Gastroesophageal sphincter (tissue), 4 donors: ENCODE measurements at regions not wholly inside any gene's neighbourhood (a gene's known extent, or its start where the extent isn't known, plus 50 kb on each side); places are given as distances from the start of the nearest gene placed in this dataset.
"Not testable (repeated sequence)": the region's sequence is repeated elsewhere in the genome, so short reads cannot be mapped to it uniquely, and the experiment has no call there.

Source experiments
- ATAC-seq: fragments of 150-250 bp; one replicate; pipeline ENCODE4 v1.9.1; 2016; ENCODE audit warnings: mild to moderate bottlenecking, moderate library complexity
- H3K27ac ChIP-seq, 4 donors: fragments of 200-600 bp; sonication (generic) in 3 of 4; 1 replicate in 3 of 4; 2 replicates in 1 of 4; pipeline ENCODE4 v1.5.1; 2016 to 2019
- H3K27me3 ChIP-seq: fragments of 200-600 bp; sonication (generic); one replicate; pipeline ENCODE4 v1.5.1; 2019
- H3K36me3 ChIP-seq, 2 donors: fragments of 200-600 bp; sonication (generic); one replicate each; pipeline ENCODE4 v1.5.1; 2019; ENCODE audit warnings: control low read depth in 1 of 2
- H3K4me1 ChIP-seq, 3 donors: fragments of 200-600 bp; sonication (generic); 1 replicate in 2 of 3; 2 replicates in 1 of 3; pipeline ENCODE4 v1.5.1; 2016 to 2019; ENCODE audit warnings: control low read depth in 2 of 3
- H3K4me3 ChIP-seq, 2 donors: fragments of 200-600 bp; sonication (generic); one replicate each; pipeline ENCODE4 v1.5.1; 2019; ENCODE audit warnings: mild to moderate bottlenecking in 1 of 2, moderate library complexity in 1 of 2
- H3K9me3 ChIP-seq, 3 donors: fragments of 200-600 bp; sonication (generic); one replicate each; pipeline ENCODE4 v1.5.1; 2017 to 2019; ENCODE audit warnings: control low read depth in 2 of 3
- EP300 ChIP-seq: sonication (generic); formaldehyde crosslinking; IDR thresholded peaks from one replicate; pipeline ENCODE4 v1.6.1; 2017; ENCODE audit warnings: antibody characterized with exemption, mild to moderate bottlenecking
- POLR2A ChIP-seq, 2 donors: fragments of 450-650 bp; IDR thresholded peaks; one replicate each; pipeline ENCODE4 v1.6.1; 2017; ENCODE audit warnings: antibody characterized with exemption in 2 of 2, mild to moderate bottlenecking in 2 of 2, moderate library complexity in 1 of 2
- POLR2AphosphoS5 ChIP-seq: sonication (generic); formaldehyde crosslinking; IDR thresholded peaks from one replicate; pipeline ENCODE4 v1.6.1; 2017; ENCODE audit warnings: antibody characterized with exemption
- WGBS, 2 donors: methylation state at CpG; one replicate each; pipeline ENCODE4 v1.1.5; 2018; ENCODE audit warnings: low coverage in 1 of 2; 5-methylcytosine and 5-hydroxymethylcytosine counted together
- TF ChIP-seq, protein P1 (sequence below), 4 experiments: fragments of 200-600 bp in 2 of 4; fragments of 450-650 bp in 2 of 4; sonication (generic) in 1 of 4; IDR thresholded peaks; one replicate each; pipeline ENCODE4 v1.5.1; 2017 to 2019; ENCODE audit warnings: antibody characterized with exemption in 4 of 4, mild to moderate bottlenecking in 2 of 4, moderate library complexity in 2 of 4

DNA sequence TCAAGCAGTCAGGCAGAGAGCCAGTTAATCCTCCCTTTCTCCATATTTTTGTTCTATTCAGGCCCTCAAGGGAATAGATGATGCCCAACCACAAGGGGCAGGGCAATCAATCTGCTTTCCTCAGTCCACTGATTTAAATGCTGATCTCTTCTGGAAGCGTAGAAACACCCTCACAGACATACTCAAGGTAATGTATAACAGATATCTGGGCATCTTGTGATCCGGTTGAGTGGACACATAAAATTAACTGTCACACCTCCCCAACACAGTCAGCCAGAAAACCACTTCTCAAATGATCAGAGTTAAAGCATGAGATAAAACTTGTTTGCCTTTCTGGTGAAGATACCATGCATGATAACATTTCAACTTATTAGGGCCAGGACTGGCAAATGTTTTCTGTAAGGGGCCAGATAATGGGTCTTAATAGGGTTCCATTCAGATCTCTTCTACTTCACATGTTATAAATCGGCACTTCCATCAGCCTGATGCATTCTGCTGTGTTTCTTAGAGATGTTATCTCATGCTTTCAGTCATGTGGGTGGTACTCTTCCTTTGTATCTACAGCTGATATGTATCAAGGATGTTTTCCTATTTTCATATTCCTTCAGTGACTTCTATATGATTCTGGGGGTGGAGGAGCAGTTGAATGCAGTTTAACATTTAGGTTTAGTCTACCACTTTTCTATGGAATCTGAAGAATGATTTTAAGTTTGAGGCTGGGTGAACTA lies 58.9 kb upstream of the CNTLN start:
- no peaks in the 10 kb centered on the region for H3K36me3 ChIP-seq
- no peak for ATAC-seq
- H3K9me3 ChIP-seq, result no peaks in the 10 kb centered on the region
- H3K27me3 ChIP-seq, result no peaks in the 10 kb centered on the region
- H3K4me1 ChIP-seq, result no peaks in the 10 kb centered on the region
- TF ChIP-seq POLR2A (IDR thresholded peaks at IDR 0.05), result no peak
- TF ChIP-seq POLR2AphosphoS5, result no peak
- no peak for TF ChIP-seq EP300
- TF ChIP-seq, protein P1, sequence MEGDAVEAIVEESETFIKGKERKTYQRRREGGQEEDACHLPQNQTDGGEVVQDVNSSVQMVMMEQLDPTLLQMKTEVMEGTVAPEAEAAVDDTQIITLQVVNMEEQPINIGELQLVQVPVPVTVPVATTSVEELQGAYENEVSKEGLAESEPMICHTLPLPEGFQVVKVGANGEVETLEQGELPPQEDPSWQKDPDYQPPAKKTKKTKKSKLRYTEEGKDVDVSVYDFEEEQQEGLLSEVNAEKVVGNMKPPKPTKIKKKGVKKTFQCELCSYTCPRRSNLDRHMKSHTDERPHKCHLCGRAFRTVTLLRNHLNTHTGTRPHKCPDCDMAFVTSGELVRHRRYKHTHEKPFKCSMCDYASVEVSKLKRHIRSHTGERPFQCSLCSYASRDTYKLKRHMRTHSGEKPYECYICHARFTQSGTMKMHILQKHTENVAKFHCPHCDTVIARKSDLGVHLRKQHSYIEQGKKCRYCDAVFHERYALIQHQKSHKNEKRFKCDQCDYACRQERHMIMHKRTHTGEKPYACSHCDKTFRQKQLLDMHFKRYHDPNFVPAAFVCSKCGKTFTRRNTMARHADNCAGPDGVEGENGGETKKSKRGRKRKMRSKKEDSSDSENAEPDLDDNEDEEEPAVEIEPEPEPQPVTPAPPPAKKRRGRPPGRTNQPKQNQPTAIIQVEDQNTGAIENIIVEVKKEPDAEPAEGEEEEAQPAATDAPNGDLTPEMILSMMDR (IDR thresholded peaks at IDR 0.05), result no peak
- 66 to 90% methylated on average over 3 of the region's 3 CpGs for WGBS, 2 donors
- no peak overlapping the region for H3K27ac ChIP-seq
- no peak overlapping the region for H3K4me3 ChIP-seq

DNA sequence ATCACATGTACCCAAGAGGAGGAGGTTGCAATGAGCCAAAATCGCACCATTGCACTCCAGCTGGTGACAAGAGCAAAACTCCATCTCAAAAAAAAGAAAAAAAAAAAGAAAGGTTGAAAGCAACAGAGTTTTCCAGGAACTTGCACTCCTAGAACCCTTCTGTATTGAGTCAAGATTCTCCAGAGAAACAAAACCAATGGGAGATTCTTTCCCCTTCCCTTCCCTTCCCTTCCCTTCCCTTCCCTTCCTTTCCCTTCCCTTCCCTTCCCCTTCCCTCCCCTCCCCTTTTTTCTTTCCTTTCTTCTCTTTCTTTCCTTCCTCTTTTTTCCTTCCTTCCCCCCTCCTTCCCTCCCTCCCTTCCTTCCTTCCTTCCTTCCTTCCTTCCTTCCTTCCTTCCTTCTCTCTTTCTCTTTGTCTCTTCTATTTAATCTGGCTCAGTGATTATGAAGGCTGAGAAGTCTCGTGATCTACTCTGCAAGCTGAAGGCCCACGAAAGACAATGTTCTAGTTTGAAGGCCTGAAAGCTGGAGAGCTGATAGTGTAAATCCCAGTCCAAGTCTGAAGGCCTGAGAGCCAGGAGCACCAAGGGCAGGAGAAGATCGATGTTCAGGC lies 59.6 kb upstream of the CNTLN start:
- TF ChIP-seq POLR2AphosphoS5, result no peak
- TF ChIP-seq, protein P1 (IDR thresholded peaks at IDR 0.05), result no peak
- TF ChIP-seq EP300, result no peak
- no peak for TF ChIP-seq POLR2A (IDR thresholded peaks at IDR 0.05)
- Histone ChIP-seq H3K36me3 (no peaks in the 10 kb centered on the region), H3K4me1 (no peaks in the 10 kb centered on the region), H3K27me3 (no peaks in the 10 kb centered on the region), H3K27ac (no peak overlapping the region), H3K9me3 (no peaks in the 10 kb centered on the region), H3K4me3 (no peak overlapping the region)
- 78 to 80% methylated on average over 1 to 2 of the region's 4 CpGs for WGBS, 2 donors
- no peak for ATAC-seq

DNA sequence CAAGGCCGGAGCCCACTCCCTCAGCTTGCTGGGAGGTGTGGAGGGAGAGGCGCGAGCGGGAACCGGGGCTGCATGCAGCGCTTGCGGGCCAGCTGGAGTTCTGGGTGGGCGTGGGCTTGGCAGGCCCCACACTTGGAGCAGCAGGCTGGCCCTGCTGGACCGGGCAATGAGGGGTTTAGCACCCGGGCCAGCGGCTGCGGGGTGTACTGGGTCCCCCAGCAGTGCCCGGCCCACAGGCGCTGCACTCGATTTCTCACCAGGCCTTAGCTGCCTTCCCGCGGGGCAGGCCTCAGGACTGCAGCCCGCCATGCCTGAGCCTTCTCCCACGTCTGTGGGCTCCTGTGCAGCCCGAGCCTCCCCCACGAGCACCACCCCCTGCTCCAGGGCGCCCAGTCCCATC lies 62.3 kb upstream of the CNTLN start:
- not testable (repeated sequence) for H3K4me3 ChIP-seq, H3K27me3 ChIP-seq, H3K9me3 ChIP-seq, ATAC-seq, H3K4me1 ChIP-seq, H3K36me3 ChIP-seq, H3K27ac ChIP-seq
- WGBS, 2 donors, result 100% methylated on average over 1 of the region's 22 CpGs; no CpG with 5 or more reads in 1 of the 2 donors

GRCh38 chr9:17068671-17069070 lies 66.2 kb upstream of the CNTLN start:
- WGBS, 2 donors, result 75 to 76% methylated on average over 3 of the region's 3 CpGs
- Histone ChIP-seq H3K36me3 (no peaks in the 10 kb centered on the region), H3K4me1 (no peaks in the 10 kb centered on the region), H3K4me3 (no peak overlapping the region), H3K9me3 (no peaks in the 10 kb centered on the region), H3K27me3 (no peaks in the 10 kb centered on the region), H3K27ac (no peak overlapping the region)
- TF ChIP-seq POLR2AphosphoS5, result no peak
- no peak for TF ChIP-seq EP300
- TF ChIP-seq, protein P1 (IDR thresholded peaks at IDR 0.05), result no peak
- no peak for TF ChIP-seq POLR2A (IDR thresholded peaks at IDR 0.05)
- ATAC-seq, result no peak

DNA sequence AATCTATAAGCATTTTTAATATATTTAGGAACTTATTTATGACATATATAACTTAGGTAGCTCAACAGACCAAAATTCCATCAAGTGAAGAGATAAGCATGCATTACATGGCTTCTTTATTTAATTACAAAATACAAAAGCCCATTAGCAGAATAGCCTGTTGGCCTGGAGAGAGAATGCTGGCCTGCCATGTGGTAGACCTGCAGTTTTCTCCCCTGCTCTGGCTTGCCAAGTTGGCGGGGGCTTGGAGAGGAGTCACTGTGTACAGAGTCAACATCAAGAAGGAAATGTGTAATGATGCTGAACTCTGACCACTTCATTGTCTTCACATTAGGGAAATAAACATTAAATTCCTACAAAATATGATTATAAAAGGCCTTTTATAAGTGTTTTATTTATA lies 69.8 kb upstream of the CNTLN start:
- Histone ChIP-seq H3K4me3 (no peak overlapping the region), H3K9me3 (no peaks in the 10 kb centered on the region), H3K27me3 (no peaks in the 10 kb centered on the region), H3K27ac (no peak overlapping the region), H3K36me3 (no peaks in the 10 kb centered on the region), H3K4me1 (no peaks in the 10 kb centered on the region)
- TF ChIP-seq, protein P1 (IDR thresholded peaks at IDR 0.05), result no peak
- TF ChIP-seq POLR2AphosphoS5 (no peak), POLR2A (IDR thresholded peaks at IDR 0.05) (no peak), EP300 (no peak)
- ATAC-seq, result no peak
- 70% methylated on average over 1 of the region's 1 CpG; no CpG with 5 or more reads in 1 of the 2 donors for WGBS, 2 donors
